ENCODE measurements at regions not wholly inside any gene's neighbourhood (a gene's known extent, or its start where the extent isn't known, plus 50 kb on each side); places are given as distances from the start of the nearest gene placed in this dataset.

GRCh38 chr12:89108265-89108664 lies 244.0 kb downstream of the DUSP6 start:
- Histone ChIP-seq H3K36me3 (ENCODE audit: control insufficient read depth in 2 of 2, insufficient read depth in 2 of 2, low read length in 1 of 2) (no peaks in the 10 kb centered on the region), H3K4me1 (ENCODE audit: control insufficient read depth in 2 of 2, insufficient read depth in 2 of 2, low read length in 1 of 2) (no peaks in the 10 kb centered on the region), H3K9me3 (ENCODE audit: control insufficient read depth in 2 of 2, insufficient read depth in 1 of 2, low read depth in 1 of 2, low read length in 1 of 2) (no peaks in the 10 kb centered on the region), H3K27me3 (ENCODE audit: control insufficient read depth in 1 of 2, insufficient read depth in 2 of 2, low read length in 2 of 2) (no peaks in the 10 kb centered on the region), H3K4me3 (ENCODE audit: low read depth in 1 of 2, low read length in 2 of 2) (no peak overlapping the region), H3K27ac (ENCODE audit: low read depth in 2 of 2, low read length in 1 of 2) (no peak overlapping the region)
- 94% methylated on average over 2 of the region's 2 CpGs for WGBS, 2 donors

- 87 to 92% methylated on average over 5 of the region's 5 CpGs for WGBS, 2 donors
- no peaks in the 10 kb centered on the region for H3K27me3 ChIP-seq (ENCODE audit: control insufficient read depth in 1 of 2, insufficient read depth in 2 of 2, low read length in 2 of 2)
- no peaks in the 10 kb centered on the region for H3K36me3 ChIP-seq (ENCODE audit: control insufficient read depth in 2 of 2, insufficient read depth in 2 of 2, low read length in 1 of 2)
- H3K4me1 ChIP-seq (ENCODE audit: control insufficient read depth in 2 of 2, insufficient read depth in 2 of 2, low read length in 1 of 2) = no peaks in the 10 kb centered on the region
- no peaks in the 10 kb centered on the region for H3K9me3 ChIP-seq (ENCODE audit: control insufficient read depth in 2 of 2, insufficient read depth in 1 of 2, low read depth in 1 of 2, low read length in 1 of 2)
- no peak overlapping the region for H3K27ac ChIP-seq (ENCODE audit: low read depth in 2 of 2, low read length in 1 of 2)
- no peak overlapping the region for H3K4me3 ChIP-seq (ENCODE audit: low read depth in 1 of 2, low read length in 2 of 2)
Observed at GRCh38 chr12:89106950-89107349, 245.4 kb downstream of the DUSP6 start.

GRCh38 chr12:89105243-89105642 lies 247.1 kb downstream of the DUSP6 start:
- no peak overlapping the region for H3K27ac ChIP-seq (ENCODE audit: low read depth in 2 of 2, low read length in 1 of 2)
- H3K4me1 ChIP-seq (ENCODE audit: control insufficient read depth in 2 of 2, insufficient read depth in 2 of 2, low read length in 1 of 2) = no peaks in the 10 kb centered on the region
- no peaks in the 10 kb centered on the region for H3K36me3 ChIP-seq (ENCODE audit: control insufficient read depth in 2 of 2, insufficient read depth in 2 of 2, low read length in 1 of 2)
- H3K27me3 ChIP-seq (ENCODE audit: control insufficient read depth in 1 of 2, insufficient read depth in 2 of 2, low read length in 2 of 2) = no peaks in the 10 kb centered on the region
- no peaks in the 10 kb centered on the region for H3K9me3 ChIP-seq (ENCODE audit: control insufficient read depth in 2 of 2, insufficient read depth in 1 of 2, low read depth in 1 of 2, low read length in 1 of 2)
- H3K4me3 ChIP-seq (ENCODE audit: low read depth in 1 of 2, low read length in 2 of 2) = no peak overlapping the region
- 96 to 98% methylated on average over 1 of the region's 1 CpG for WGBS, 2 donors

- no peak overlapping the region for H3K4me3 ChIP-seq (ENCODE audit: low read depth in 1 of 2, low read length in 2 of 2)
- H3K27ac ChIP-seq (ENCODE audit: low read depth in 2 of 2, low read length in 1 of 2) = no peak overlapping the region
- WGBS, 2 donors = 70 to 71% methylated on average over 5 of the region's 5 CpGs
- H3K9me3 ChIP-seq (ENCODE audit: control insufficient read depth in 2 of 2, insufficient read depth in 1 of 2, low read depth in 1 of 2, low read length in 1 of 2) = no peaks in the 10 kb centered on the region
- H3K27me3 ChIP-seq (ENCODE audit: control insufficient read depth in 1 of 2, insufficient read depth in 2 of 2, low read length in 2 of 2) = no peaks in the 10 kb centered on the region
- H3K36me3 ChIP-seq (ENCODE audit: control insufficient read depth in 2 of 2, insufficient read depth in 2 of 2, low read length in 1 of 2) = no peaks in the 10 kb centered on the region
- no peaks in the 10 kb centered on the region for H3K4me1 ChIP-seq (ENCODE audit: control insufficient read depth in 2 of 2, insufficient read depth in 2 of 2, low read length in 1 of 2)
Observed at GRCh38 chr12:89103831-89104230, 248.5 kb downstream of the DUSP6 start.

- Histone ChIP-seq H3K4me3 (ENCODE audit: low read depth in 1 of 2, low read length in 2 of 2) (no peak overlapping the region), H3K27ac (ENCODE audit: low read depth in 2 of 2, low read length in 1 of 2) (no peak overlapping the region), H3K4me1 (ENCODE audit: control insufficient read depth in 2 of 2, insufficient read depth in 2 of 2, low read length in 1 of 2) (no peaks in the 10 kb centered on the region), H3K9me3 (ENCODE audit: control insufficient read depth in 2 of 2, insufficient read depth in 1 of 2, low read depth in 1 of 2, low read length in 1 of 2) (no peaks in the 10 kb centered on the region), H3K36me3 (ENCODE audit: control insufficient read depth in 2 of 2, insufficient read depth in 2 of 2, low read length in 1 of 2) (no peaks in the 10 kb centered on the region), H3K27me3 (ENCODE audit: control insufficient read depth in 1 of 2, insufficient read depth in 2 of 2, low read length in 2 of 2) (no peaks in the 10 kb centered on the region)
- WGBS, 2 donors = 50 to 53% methylated on average over 4 of the region's 4 CpGs
Observed at GRCh38 chr12:89101440-89101839, 250.9 kb downstream of the DUSP6 start.

GRCh38 chr12:89098441-89099112 lies 253.7 kb downstream of the DUSP6 start:
- Histone ChIP-seq H3K27me3 (ENCODE audit: control insufficient read depth in 1 of 2, insufficient read depth in 2 of 2, low read length in 2 of 2) (no peaks in the 10 kb centered on the region), H3K4me3 (ENCODE audit: low read depth in 1 of 2, low read length in 2 of 2) (no peak overlapping the region), H3K36me3 (ENCODE audit: control insufficient read depth in 2 of 2, insufficient read depth in 2 of 2, low read length in 1 of 2) (no peaks in the 10 kb centered on the region), H3K27ac (ENCODE audit: low read depth in 2 of 2, low read length in 1 of 2) (no peak overlapping the region), H3K4me1 (ENCODE audit: control insufficient read depth in 2 of 2, insufficient read depth in 2 of 2, low read length in 1 of 2) (no peaks in the 10 kb centered on the region), H3K9me3 (ENCODE audit: control insufficient read depth in 2 of 2, insufficient read depth in 1 of 2, low read depth in 1 of 2, low read length in 1 of 2) (no peaks in the 10 kb centered on the region)
- WGBS, 2 donors = 61 to 71% methylated on average over 13 of the region's 13 CpGs

GRCh38 chr12:89092297-89092696 lies 260.0 kb downstream of the DUSP6 start:
- 86 to 88% methylated on average over 2 of the region's 2 CpGs for WGBS, 2 donors
- Histone ChIP-seq H3K4me1 (ENCODE audit: control insufficient read depth in 2 of 2, insufficient read depth in 2 of 2, low read length in 1 of 2) (no peaks in the 10 kb centered on the region), H3K9me3 (ENCODE audit: control insufficient read depth in 2 of 2, insufficient read depth in 1 of 2, low read depth in 1 of 2, low read length in 1 of 2) (peaks cover 4 to 6% of the 10 kb centered on the region in 2 donors), H3K4me3 (ENCODE audit: low read depth in 1 of 2, low read length in 2 of 2) (no peak overlapping the region), H3K27ac (ENCODE audit: low read depth in 2 of 2, low read length in 1 of 2) (no peak overlapping the region), H3K27me3 (ENCODE audit: control insufficient read depth in 1 of 2, insufficient read depth in 2 of 2, low read length in 2 of 2) (no peaks in the 10 kb centered on the region), H3K36me3 (ENCODE audit: control insufficient read depth in 2 of 2, insufficient read depth in 2 of 2, low read length in 1 of 2) (no peaks in the 10 kb centered on the region)

GRCh38 chr12:89091293-89091841 lies 260.9 kb downstream of the DUSP6 start:
- H3K27ac ChIP-seq (ENCODE audit: low read depth in 2 of 2, low read length in 1 of 2) = no peak overlapping the region
- H3K4me3 ChIP-seq (ENCODE audit: low read depth in 1 of 2, low read length in 2 of 2) = no peak overlapping the region
- no peaks in the 10 kb centered on the region for H3K36me3 ChIP-seq (ENCODE audit: control insufficient read depth in 2 of 2, insufficient read depth in 2 of 2, low read length in 1 of 2)
- no peaks in the 10 kb centered on the region for H3K27me3 ChIP-seq (ENCODE audit: control insufficient read depth in 1 of 2, insufficient read depth in 2 of 2, low read length in 2 of 2)
- 81 to 82% methylated on average over 1 of the region's 1 CpG for WGBS, 2 donors
- H3K9me3 ChIP-seq (ENCODE audit: control insufficient read depth in 2 of 2, insufficient read depth in 1 of 2, low read depth in 1 of 2, low read length in 1 of 2) = peaks cover 4 to 6% of the 10 kb centered on the region in 2 donors
- H3K4me1 ChIP-seq (ENCODE audit: control insufficient read depth in 2 of 2, insufficient read depth in 2 of 2, low read length in 1 of 2) = peaks cover 0 to 3% of the 10 kb centered on the region in 2 donors

GRCh38 chr12:89089264-89089663 lies 263.0 kb downstream of the DUSP6 start:
- no peaks in the 10 kb centered on the region for H3K27me3 ChIP-seq (ENCODE audit: control insufficient read depth in 1 of 2, insufficient read depth in 2 of 2, low read length in 2 of 2)
- 76 to 86% methylated on average over 2 of the region's 2 CpGs for WGBS, 2 donors
- no peak overlapping the region for H3K27ac ChIP-seq (ENCODE audit: low read depth in 2 of 2, low read length in 1 of 2)
- no peak overlapping the region for H3K4me3 ChIP-seq (ENCODE audit: low read depth in 1 of 2, low read length in 2 of 2)
- H3K36me3 ChIP-seq (ENCODE audit: control insufficient read depth in 2 of 2, insufficient read depth in 2 of 2, low read length in 1 of 2) = no peaks in the 10 kb centered on the region
- peaks cover 4 to 6% of the 10 kb centered on the region in 2 donors for H3K9me3 ChIP-seq (ENCODE audit: control insufficient read depth in 2 of 2, insufficient read depth in 1 of 2, low read depth in 1 of 2, low read length in 1 of 2)
- H3K4me1 ChIP-seq (ENCODE audit: control insufficient read depth in 2 of 2, insufficient read depth in 2 of 2, low read length in 1 of 2) = peaks cover 0 to 5% of the 10 kb centered on the region in 2 donors

GRCh38 chr12:89087876-89088275 lies 264.4 kb downstream of the DUSP6 start:
- H3K9me3 ChIP-seq (ENCODE audit: control insufficient read depth in 2 of 2, insufficient read depth in 1 of 2, low read depth in 1 of 2, low read length in 1 of 2) = peaks cover 4 to 6% of the 10 kb centered on the region in 2 donors
- H3K4me3 ChIP-seq (ENCODE audit: low read depth in 1 of 2, low read length in 2 of 2) = no peak overlapping the region
- H3K27me3 ChIP-seq (ENCODE audit: control insufficient read depth in 1 of 2, insufficient read depth in 2 of 2, low read length in 2 of 2) = no peaks in the 10 kb centered on the region
- H3K27ac ChIP-seq (ENCODE audit: low read depth in 2 of 2, low read length in 1 of 2) = no peak overlapping the region
- H3K36me3 ChIP-seq (ENCODE audit: control insufficient read depth in 2 of 2, insufficient read depth in 2 of 2, low read length in 1 of 2) = no peaks in the 10 kb centered on the region
- peaks cover 0 to 5% of the 10 kb centered on the region in 2 donors for H3K4me1 ChIP-seq (ENCODE audit: control insufficient read depth in 2 of 2, insufficient read depth in 2 of 2, low read length in 1 of 2)
- 58 to 72% methylated on average over 1 of the region's 1 CpG for WGBS, 2 donors
